GM13977 (cell line): ENCODE measurements at regions not wholly inside any gene's neighbourhood (a gene's known extent, or its start where the extent isn't known, plus 50 kb on each side); places are given as distances from the start of the nearest gene placed in this dataset.

Source experiments
- DNase-seq: peaks from one replicate; pipeline ENCODE4 v3.0.0; 2012; ENCODE audit warnings: low spot score
- CTCF ChIP-seq: IDR thresholded peaks from 2 replicates; pipeline ENCODE4 v1.5.1; 2012; ENCODE audit warnings: mild to moderate bottlenecking, control low read depth; ENCODE audit not compliant: insufficient read depth; ENCODE audit errors: extremely low read depth, missing control alignments
- in situ Hi-C: fragments of 300-500 bp; cut with MboI; formaldehyde crosslinking; loops from one replicate; pipeline ENCODE4 v1.12.0; 2022; ENCODE audit warnings: low sequenced_read_pairs, low pct_unique_long_range_greater_than_20kb, mixed read lengths, inconsistent platforms; ENCODE audit not compliant: unreplicated experiment

DNA sequence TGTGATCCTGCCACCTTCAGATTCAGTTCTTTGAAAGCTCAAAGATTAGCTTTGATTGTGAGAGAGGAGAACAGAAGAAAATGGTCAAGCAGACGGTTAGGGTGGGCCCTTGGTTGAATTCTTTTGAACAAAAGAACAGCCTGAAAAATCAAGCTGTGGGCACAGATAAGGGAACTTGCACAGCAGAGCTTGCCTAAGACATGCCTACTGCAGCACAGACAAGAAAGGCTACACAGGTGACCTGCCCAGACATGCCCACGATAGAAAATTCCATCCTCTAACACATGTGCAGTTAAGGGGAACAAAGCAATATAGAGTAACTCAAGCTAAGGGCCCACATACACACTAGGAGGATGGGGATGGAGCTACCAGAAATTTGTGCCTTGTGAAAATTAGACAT lies 512.5 kb upstream of the LRRC7 start:
- no peak for DNase-seq
- TF ChIP-seq CTCF = no peak
- in situ Hi-C loops = no loop called here

GRCh38 chr1:69058454-69058853 lies 509.3 kb upstream of the LRRC7 start:
- no peak for DNase-seq
- TF ChIP-seq CTCF = no peak
- in situ Hi-C loops = no loop called here

GRCh38 chr1:69070660-69071373 lies 496.9 kb upstream of the LRRC7 start:
- DNase-seq = no peak
- in situ Hi-C loops = no loop called here
- TF ChIP-seq CTCF = no peak

DNA sequence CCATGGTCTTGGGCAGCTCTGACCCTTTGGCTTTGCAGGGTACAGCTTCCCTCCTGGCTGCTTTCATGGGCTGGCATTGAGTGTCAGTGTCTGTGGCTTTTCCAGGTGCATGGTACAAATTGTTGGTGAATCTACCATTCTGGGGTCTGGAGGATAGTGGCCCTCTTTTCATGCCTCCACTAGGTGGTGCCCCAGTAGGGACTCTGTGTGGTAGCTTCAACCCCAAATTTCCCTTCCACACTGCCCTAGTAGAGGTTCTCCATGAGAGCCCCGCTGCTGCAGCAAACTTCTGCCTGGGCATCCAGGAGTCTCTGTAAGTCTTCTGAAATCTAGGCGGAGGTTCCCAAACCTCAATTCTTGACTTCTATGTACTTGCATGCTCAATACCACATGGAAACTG lies 494.5 kb upstream of the LRRC7 start:
- in situ Hi-C loops = no loop called here
- peak; percentile 27 for TF ChIP-seq CTCF
- no peak for DNase-seq

GRCh38 chr1:69076631-69077030 lies 491.1 kb upstream of the LRRC7 start:
- no peak for TF ChIP-seq CTCF
- DNase-seq = no peak
- in situ Hi-C loops = no loop called here

DNA sequence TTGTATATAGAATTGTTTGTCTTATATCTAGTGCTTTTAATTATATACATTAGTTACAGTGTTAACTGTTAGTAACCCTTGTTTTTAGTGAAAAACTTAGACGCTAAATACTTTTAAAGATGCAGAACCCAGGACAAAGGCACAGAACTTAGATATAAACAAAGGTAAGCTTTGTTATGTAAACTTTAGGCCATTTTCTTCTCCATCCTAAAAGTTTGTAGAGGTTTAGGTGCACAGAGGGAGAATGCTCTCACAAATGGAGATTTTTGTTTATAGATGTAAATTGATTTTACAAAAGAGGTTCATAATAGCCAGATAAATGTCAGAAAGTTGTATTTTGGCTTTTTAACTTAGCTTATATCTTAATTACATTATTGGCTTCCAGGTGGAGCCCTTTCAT lies 490.5 kb upstream of the LRRC7 start:
- no peak for DNase-seq
- TF ChIP-seq CTCF = no peak
- in situ Hi-C loops = no loop called here
